Lung microvascular endothelial cell (primary cell): ENCODE measurements at regions not wholly inside any gene's neighbourhood (a gene's known extent, or its start where the extent isn't known, plus 50 kb on each side); places are given as distances from the start of the nearest gene placed in this dataset.

Experiments
- DNase-seq, 2 donors: peaks; one replicate each; pipeline versions ENCODE4 v3.0.0 to v3.0.0-alpha.2; 2010; ENCODE audit warnings: low read depth in 2 of 2

- no peak for DNase-seq
Measured at GRCh38 chr19:56946159-56946558, 105.6 kb upstream of the PEG3 start.

GRCh38 chr19:56947206-56947605 lies 106.7 kb upstream of the PEG3 start:
- DNase-seq = no peak

- DNase-seq = no peak
Measured at GRCh38 chr19:56949626-56950025, 109.1 kb upstream of the PEG3 start.

GRCh38 chr19:56951672-56952071 lies 111.1 kb upstream of the PEG3 start:
- DNase-seq = no peak

GRCh38 chr19:56953470-56953869 lies 112.9 kb upstream of the PEG3 start:
- no peak for DNase-seq

- no peak for DNase-seq
Measured at GRCh38 chr19:56955637-56956216, 115.2 kb upstream of the PEG3 start.

GRCh38 chr19:56956503-56957226 lies 116.1 kb upstream of the PEG3 start:
- no peak for DNase-seq

- no peak for DNase-seq
Measured at GRCh38 chr19:56959205-56959604, 118.7 kb upstream of the PEG3 start.

GRCh38 chr19:56960959-56961543 lies 120.5 kb upstream of the PEG3 start:
- DNase-seq = no peak

GRCh38 chr19:56964410-56964920 lies 123.9 kb upstream of the PEG3 start:
- no peak for DNase-seq

- DNase-seq = no peak
Measured at GRCh38 chr19:56966225-56966696, 125.7 kb upstream of the PEG3 start.

GRCh38 chr19:56966697-56967299 lies 126.3 kb upstream of the PEG3 start:
- DNase-seq = no peak

GRCh38 chr19:56969156-56969555 lies 128.6 kb upstream of the PEG3 start:
- DNase-seq = no peak

- no peak for DNase-seq
Measured at GRCh38 chr19:56969759-56970178, 129.2 kb upstream of the PEG3 start.

- no peak for DNase-seq
Measured at GRCh38 chr19:56971230-56971629, 130.7 kb upstream of the PEG3 start.

- DNase-seq = no peak
Measured at GRCh38 chr19:56972291-56972841, 131.8 kb upstream of the PEG3 start.

- no peak for DNase-seq
Measured at GRCh38 chr19:56973713-56974555, 133.4 kb upstream of the PEG3 start.

GRCh38 chr19:56974556-56975207 lies 134.2 kb upstream of the PEG3 start:
- no peak for DNase-seq

- DNase-seq = no peak
Measured at GRCh38 chr19:56976300-56976699, 135.8 kb upstream of the PEG3 start.
